AG09309 (cell line): ENCODE measurements at regions not wholly inside any gene's neighbourhood (a gene's known extent, or its start where the extent isn't known, plus 50 kb on each side); places are given as distances from the start of the nearest gene placed in this dataset.
A peak's percentile ranks its signal among the peaks of the same experiment; 100 is the strongest.

Experiments used
- DNase-seq: peaks from one replicate; pipeline ENCODE4 v3.0.0-alpha.2; 2010; ENCODE audit warnings: low read depth
- H3K4me3 ChIP-seq: 2 replicates; pipeline ENCODE4 v1.5.1; 2011; ENCODE audit warnings: mild to moderate bottlenecking, low read depth, low read length, moderate library complexity; ENCODE audit not compliant: control insufficient read depth
- TF ChIP-seq, protein P1 (sequence below): IDR thresholded peaks from 2 replicates; pipeline ENCODE4 v1.5.1; 2011; ENCODE audit warnings: mild to moderate bottlenecking, low read depth, low read length, inconsistent platforms; ENCODE audit not compliant: insufficient read depth, control insufficient read depth; ENCODE audit errors: missing control alignments

DNA sequence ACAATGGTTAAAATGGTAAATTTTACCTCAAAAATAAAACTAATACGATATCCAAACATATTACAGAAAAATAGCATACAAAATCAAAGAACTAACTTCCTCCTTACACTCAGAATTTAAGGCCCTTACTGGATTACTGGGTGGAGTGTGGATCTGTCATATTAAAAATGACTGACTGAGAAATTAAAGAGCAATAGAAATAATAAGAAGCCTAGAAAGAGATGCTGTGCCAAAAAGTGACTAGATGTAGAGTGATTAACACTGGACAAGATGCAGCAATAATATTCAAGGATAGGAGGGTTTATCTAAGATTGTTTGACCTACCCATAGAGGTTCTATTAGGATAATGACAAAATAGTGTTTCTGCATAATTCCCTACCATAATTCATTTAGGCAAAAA lies 424.3 kb downstream of the SETD4 start:
- TF ChIP-seq, protein P1, sequence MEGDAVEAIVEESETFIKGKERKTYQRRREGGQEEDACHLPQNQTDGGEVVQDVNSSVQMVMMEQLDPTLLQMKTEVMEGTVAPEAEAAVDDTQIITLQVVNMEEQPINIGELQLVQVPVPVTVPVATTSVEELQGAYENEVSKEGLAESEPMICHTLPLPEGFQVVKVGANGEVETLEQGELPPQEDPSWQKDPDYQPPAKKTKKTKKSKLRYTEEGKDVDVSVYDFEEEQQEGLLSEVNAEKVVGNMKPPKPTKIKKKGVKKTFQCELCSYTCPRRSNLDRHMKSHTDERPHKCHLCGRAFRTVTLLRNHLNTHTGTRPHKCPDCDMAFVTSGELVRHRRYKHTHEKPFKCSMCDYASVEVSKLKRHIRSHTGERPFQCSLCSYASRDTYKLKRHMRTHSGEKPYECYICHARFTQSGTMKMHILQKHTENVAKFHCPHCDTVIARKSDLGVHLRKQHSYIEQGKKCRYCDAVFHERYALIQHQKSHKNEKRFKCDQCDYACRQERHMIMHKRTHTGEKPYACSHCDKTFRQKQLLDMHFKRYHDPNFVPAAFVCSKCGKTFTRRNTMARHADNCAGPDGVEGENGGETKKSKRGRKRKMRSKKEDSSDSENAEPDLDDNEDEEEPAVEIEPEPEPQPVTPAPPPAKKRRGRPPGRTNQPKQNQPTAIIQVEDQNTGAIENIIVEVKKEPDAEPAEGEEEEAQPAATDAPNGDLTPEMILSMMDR, result no peak
- DNase-seq, result no peak
- no peak overlapping the region for H3K4me3 ChIP-seq

GRCh38 chr21:35635261-35635660 lies 425.1 kb downstream of the SETD4 start:
- DNase-seq, result peak; percentile 71
- TF ChIP-seq, protein P1, result no peak
- no peak overlapping the region for H3K4me3 ChIP-seq

GRCh38 chr21:35633501-35633900 lies 426.8 kb downstream of the SETD4 start:
- no peak overlapping the region for H3K4me3 ChIP-seq
- TF ChIP-seq, protein P1, result no peak
- DNase-seq, result no peak

DNA sequence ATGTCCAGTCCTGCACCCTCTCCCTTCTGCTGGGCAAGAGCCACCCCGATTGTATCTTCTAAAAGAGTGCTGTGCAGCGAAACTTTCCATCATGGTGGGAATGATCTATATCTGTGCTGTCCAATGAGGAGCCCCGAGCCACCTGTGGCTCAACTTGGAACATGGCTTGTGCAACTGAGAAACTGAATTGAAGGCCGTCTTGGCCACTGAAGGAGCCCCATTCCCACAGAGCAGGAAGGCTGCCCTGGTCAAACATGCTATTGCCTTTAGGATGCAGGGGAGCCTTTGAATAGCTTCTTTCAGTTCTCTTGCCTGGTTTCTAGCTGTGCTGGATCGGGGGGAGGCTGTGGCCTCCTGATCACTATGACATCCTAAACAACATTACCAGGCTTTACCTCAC lies 427.6 kb downstream of the SETD4 start:
- DNase-seq, result no peak
- no peak overlapping the region for H3K4me3 ChIP-seq
- TF ChIP-seq, protein P1, result no peak

- no peak for DNase-seq
- H3K4me3 ChIP-seq, result no peak overlapping the region
- TF ChIP-seq, protein P1, result no peak
These were observed 432.0 kb downstream of the SETD4 start for GRCh38 chr21:35628316-35628715.

- DNase-seq, result no peak
- TF ChIP-seq, protein P1, result no peak
These were observed 432.9 kb downstream of the SETD4 start for GRCh38 chr21:35627462-35627861.

DNA sequence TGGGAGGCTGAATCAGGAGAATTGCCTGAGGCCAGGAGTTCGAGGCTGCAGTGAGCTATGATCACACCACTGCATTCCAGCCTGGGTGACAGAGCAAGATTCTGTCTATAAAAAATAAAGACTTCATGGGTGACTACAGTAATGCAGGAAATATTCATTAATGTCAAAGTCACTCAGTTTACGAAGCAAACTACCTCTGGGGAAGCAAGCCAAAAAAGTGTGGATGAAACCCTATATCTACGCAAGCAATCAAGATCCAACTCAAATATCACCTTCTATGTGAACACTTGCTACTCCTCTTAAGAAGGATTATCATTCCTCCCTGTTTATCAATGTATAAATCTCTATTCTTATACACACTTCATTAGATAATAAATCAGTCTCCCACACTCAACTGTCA lies 434.8 kb downstream of the SETD4 start:
- TF ChIP-seq, protein P1, result no peak
- no peak overlapping the region for H3K4me3 ChIP-seq
- no peak for DNase-seq

More at GRCh38 chr21:35627462-35627861, 432.9 kb downstream of the SETD4 start:
- no peak overlapping the region for H3K4me3 ChIP-seq
